ENCODE measurements at regions not wholly inside any gene's neighbourhood (a gene's known extent, or its start where the extent isn't known, plus 50 kb on each side); places are given as distances from the start of the nearest gene placed in this dataset.

DNA sequence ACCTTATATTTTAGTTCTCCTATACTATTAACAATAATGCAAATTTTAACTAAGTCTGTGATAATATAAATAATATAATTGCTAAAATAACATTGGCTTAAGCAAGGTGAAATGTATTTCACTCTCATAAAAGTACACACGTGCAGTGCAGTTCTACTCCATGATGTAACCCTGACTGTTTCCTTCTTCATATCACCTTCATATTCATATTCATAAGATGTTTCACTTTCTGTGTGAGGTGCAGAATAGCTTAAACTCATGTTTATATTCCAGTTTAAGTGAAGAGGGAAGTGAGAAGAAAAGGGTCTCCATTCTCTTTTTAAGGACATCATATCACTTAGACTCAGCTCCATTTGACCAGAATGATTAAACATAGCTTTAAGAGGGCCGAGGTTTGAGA is 1810.0 kb upstream of the PCDH10 start:
- Histone ChIP-seq H3K4me1 (ENCODE audit: control insufficient read depth, extremely low read depth, insufficient read depth, low read length) (no peaks in the 10 kb centered on the region), H3K9me1 (ENCODE audit: control insufficient read depth, extremely low read depth, insufficient read depth, low read length) (no peaks in the 10 kb centered on the region), H4K20me1 (ENCODE audit: control insufficient read depth, extremely low read depth, insufficient read depth, low read length) (no peaks in the 10 kb centered on the region), H3K27ac (ENCODE audit: control insufficient read depth, insufficient read depth, low read length) (no peak overlapping the region), H3K4me2 (ENCODE audit: control insufficient read depth, extremely low read depth, insufficient read depth, low read depth, low read length) (no peak overlapping the region), H3K4me3 (ENCODE audit: control insufficient read depth in 2 of 3, extremely low read depth in 1 of 3, insufficient read depth in 2 of 3, low read depth in 1 of 3, low read length in 3 of 3) (no peak overlapping the region), H3K9ac (ENCODE audit: control insufficient read depth, extremely low read depth, insufficient read depth, low read length) (no peak overlapping the region), H3K36me3 (ENCODE audit: control insufficient read depth in 2 of 2, extremely low read depth in 1 of 2, insufficient read depth in 2 of 2, low read length in 2 of 2) (no peaks in the 10 kb centered on the region), H3K27me3 (ENCODE audit: control insufficient read depth, extremely low read depth, insufficient read depth, low read length) (no peaks in the 10 kb centered on the region), H3K9me3 (ENCODE audit: control insufficient read depth, low read depth, low read length) (no peaks in the 10 kb centered on the region), H3K79me2 (ENCODE audit: control insufficient read depth, insufficient read depth, low read length) (no peaks in the 10 kb centered on the region), H2AFZ (ENCODE audit: control insufficient read depth, low read length) (no peak overlapping the region)
- no peak for FAIRE-seq
- no peak for TF ChIP-seq EZH2 (IDR thresholded peaks at IDR 0.05; ENCODE audit: low read length)
- TF ChIP-seq CTCF (optimal IDR thresholded peaks at IDR 0.05 in 1 of 3, IDR thresholded peaks at IDR 0.05 in 1 of 3, conservative IDR thresholded peaks at IDR 0.05 in 1 of 3; ENCODE audit: extremely low read depth in 1 of 3, insufficient read depth in 2 of 3, low read length in 3 of 3) = no peak
- dilution Hi-C loops (cut with MboI; ENCODE audit: extremely low pct_ligation_motif_present, low sequenced_read_pairs) = no loop called here
- DNase-seq (ENCODE audit: low read depth, low spot score) = no peak

- Histone ChIP-seq H3K9me1 (ENCODE audit: control insufficient read depth, extremely low read depth, insufficient read depth, low read length) (no peaks in the 10 kb centered on the region), H4K20me1 (ENCODE audit: control insufficient read depth, extremely low read depth, insufficient read depth, low read length) (no peaks in the 10 kb centered on the region)
- dilution Hi-C loops (cut with MboI; ENCODE audit: extremely low pct_ligation_motif_present, low sequenced_read_pairs) = no loop called here
Observed at GRCh38 chr4:131344761-131345160, 1804.3 kb upstream of the PCDH10 start.

More at GRCh38 chr4:131344761-131345160, 1804.3 kb upstream of the PCDH10 start:
- FAIRE-seq (no peak), DNase-seq (ENCODE audit: low read depth, low spot score) (no peak)
- no peaks in the 10 kb centered on the region for H3K4me1 ChIP-seq (ENCODE audit: control insufficient read depth, extremely low read depth, insufficient read depth, low read length)
- no peaks in the 10 kb centered on the region for H3K36me3 ChIP-seq (ENCODE audit: control insufficient read depth in 2 of 2, extremely low read depth in 1 of 2, insufficient read depth in 2 of 2, low read length in 2 of 2)
- H3K79me2 ChIP-seq (ENCODE audit: control insufficient read depth, insufficient read depth, low read length) = no peaks in the 10 kb centered on the region
- no peaks in the 10 kb centered on the region for H3K27me3 ChIP-seq (ENCODE audit: control insufficient read depth, extremely low read depth, insufficient read depth, low read length)
- H3K4me2 ChIP-seq (ENCODE audit: control insufficient read depth, extremely low read depth, insufficient read depth, low read depth, low read length) = no peak overlapping the region
- no peak overlapping the region for H3K27ac ChIP-seq (ENCODE audit: control insufficient read depth, insufficient read depth, low read length)
- no peak overlapping the region for H3K9ac ChIP-seq (ENCODE audit: control insufficient read depth, extremely low read depth, insufficient read depth, low read length)
- H3K4me3 ChIP-seq (ENCODE audit: control insufficient read depth in 2 of 3, extremely low read depth in 1 of 3, insufficient read depth in 2 of 3, low read depth in 1 of 3, low read length in 3 of 3) = no peak overlapping the region
- H3K9me3 ChIP-seq (ENCODE audit: control insufficient read depth, low read depth, low read length) = no peaks in the 10 kb centered on the region
- TF ChIP-seq CTCF (optimal IDR thresholded peaks at IDR 0.05 in 1 of 3, IDR thresholded peaks at IDR 0.05 in 1 of 3, conservative IDR thresholded peaks at IDR 0.05 in 1 of 3; ENCODE audit: extremely low read depth in 1 of 3, insufficient read depth in 2 of 3, low read length in 3 of 3) (no peak), EZH2 (IDR thresholded peaks at IDR 0.05; ENCODE audit: low read length) (no peak)
- no peak overlapping the region for H2AFZ ChIP-seq (ENCODE audit: control insufficient read depth, low read length)
